Neuron (in vitro differentiated cells): ENCODE measurements at regions not wholly inside any gene's neighbourhood (a gene's known extent, or its start where the extent isn't known, plus 50 kb on each side); places are given as distances from the start of the nearest gene placed in this dataset.

Experiments used
- H2AFZ ChIP-seq: one replicate; pipeline ENCODE4 v1.6.1; 2013; ENCODE audit warnings: low read depth, mild to moderate bottlenecking, inconsistent platforms, low read length, moderate library complexity
- H3K27me3 ChIP-seq: one replicate; pipeline ENCODE4 v1.6.1; 2013; ENCODE audit warnings: low read length; ENCODE audit not compliant: insufficient read depth
- H3K36me3 ChIP-seq: one replicate; pipeline ENCODE4 v1.6.1; 2013; ENCODE audit warnings: low read length; ENCODE audit not compliant: insufficient read depth
- H3K4me1 ChIP-seq: one replicate; pipeline ENCODE4 v1.6.1; 2013; ENCODE audit warnings: low read length; ENCODE audit not compliant: insufficient read depth
- H3K4me3 ChIP-seq: 2 replicates; pipeline ENCODE4 v1.5.1; 2013; ENCODE audit warnings: mild to moderate bottlenecking, low read length, moderate library complexity
- H3K9me3 ChIP-seq: one replicate; pipeline ENCODE4 v1.6.1; 2013; ENCODE audit warnings: low read length

GRCh38 chr22:26990503-26991189 is 333.3 kb downstream of the MIAT start:
- H3K4me1 ChIP-seq = peaks cover 8% of the 10 kb centered on the region
- no peak overlapping the region for H3K4me3 ChIP-seq
- H3K9me3 ChIP-seq = no peaks in the 10 kb centered on the region
- H3K27me3 ChIP-seq = peaks cover 10% of the 10 kb centered on the region
- H2AFZ ChIP-seq = no peak overlapping the region
- no peaks in the 10 kb centered on the region for H3K36me3 ChIP-seq

GRCh38 chr22:26992556-26992955 is 335.2 kb downstream of the MIAT start:
- no peak overlapping the region for H3K4me3 ChIP-seq
- no peaks in the 10 kb centered on the region for H3K4me1 ChIP-seq
- no peaks in the 10 kb centered on the region for H3K36me3 ChIP-seq
- no peak overlapping the region for H2AFZ ChIP-seq
- H3K9me3 ChIP-seq = no peaks in the 10 kb centered on the region
- peaks cover 3% of the 10 kb centered on the region for H3K27me3 ChIP-seq

GRCh38 chr22:26993886-26994285 is 336.5 kb downstream of the MIAT start:
- Histone ChIP-seq H3K9me3 (no peaks in the 10 kb centered on the region), H3K36me3 (no peaks in the 10 kb centered on the region), H2AFZ (no peak overlapping the region), H3K4me3 (no peak overlapping the region), H3K4me1 (no peaks in the 10 kb centered on the region), H3K27me3 (peaks cover 3% of the 10 kb centered on the region)

- Histone ChIP-seq H3K36me3 (no peaks in the 10 kb centered on the region), H3K9me3 (no peaks in the 10 kb centered on the region), H3K4me3 (no peak overlapping the region), H3K4me1 (no peaks in the 10 kb centered on the region), H2AFZ (no peak overlapping the region), H3K27me3 (peaks cover 5% of the 10 kb centered on the region)
Measured at GRCh38 chr22:26994801-26995200, 337.4 kb downstream of the MIAT start.

GRCh38 chr22:26995235-26995634 is 337.8 kb downstream of the MIAT start:
- no peaks in the 10 kb centered on the region for H3K9me3 ChIP-seq

GRCh38 chr22:26996154-26996553 is 338.8 kb downstream of the MIAT start:
- Histone ChIP-seq H3K36me3 (no peaks in the 10 kb centered on the region), H3K27me3 (peaks cover 2% of the 10 kb centered on the region), H2AFZ (no peak overlapping the region), H3K9me3 (no peaks in the 10 kb centered on the region), H3K4me1 (no peaks in the 10 kb centered on the region), H3K4me3 (no peak overlapping the region)

More at GRCh38 chr22:26995235-26995634, 337.8 kb downstream of the MIAT start:
- H3K4me3 ChIP-seq = no peak overlapping the region
- peaks cover 4% of the 10 kb centered on the region for H3K27me3 ChIP-seq
- H2AFZ ChIP-seq = no peak overlapping the region
- H3K4me1 ChIP-seq = no peaks in the 10 kb centered on the region
- no peaks in the 10 kb centered on the region for H3K36me3 ChIP-seq

GRCh38 chr22:26998129-26998528 is 340.7 kb downstream of the MIAT start:
- no peaks in the 10 kb centered on the region for H3K36me3 ChIP-seq
- peaks cover 3% of the 10 kb centered on the region for H3K4me1 ChIP-seq
- no peaks in the 10 kb centered on the region for H3K9me3 ChIP-seq
- no peak overlapping the region for H3K4me3 ChIP-seq
- H2AFZ ChIP-seq = no peak overlapping the region
- H3K27me3 ChIP-seq = peaks cover 2% of the 10 kb centered on the region

GRCh38 chr22:26998716-26999115 is 341.3 kb downstream of the MIAT start:
- Histone ChIP-seq H2AFZ (no peak overlapping the region), H3K9me3 (no peaks in the 10 kb centered on the region), H3K4me3 (no peak overlapping the region), H3K4me1 (peaks cover 9% of the 10 kb centered on the region), H3K27me3 (peaks cover 2% of the 10 kb centered on the region), H3K36me3 (no peaks in the 10 kb centered on the region)

- Histone ChIP-seq H3K27me3 (peaks cover 2% of the 10 kb centered on the region), H3K4me1 (peaks cover 11% of the 10 kb centered on the region), H2AFZ (no peak overlapping the region), H3K9me3 (no peaks in the 10 kb centered on the region), H3K4me3 (no peak overlapping the region), H3K36me3 (no peaks in the 10 kb centered on the region)
Measured at GRCh38 chr22:27003297-27003696, 345.9 kb downstream of the MIAT start.

- Histone ChIP-seq H2AFZ (no peak overlapping the region), H3K27me3 (no peaks in the 10 kb centered on the region), H3K9me3 (no peaks in the 10 kb centered on the region), H3K4me1 (peaks cover 11% of the 10 kb centered on the region), H3K36me3 (no peaks in the 10 kb centered on the region), H3K4me3 (no peak overlapping the region)
Measured at GRCh38 chr22:27004434-27004833, 347.0 kb downstream of the MIAT start.

- Histone ChIP-seq H3K4me3 (no peak overlapping the region), H2AFZ (no peak overlapping the region), H3K27me3 (no peaks in the 10 kb centered on the region), H3K36me3 (no peaks in the 10 kb centered on the region), H3K4me1 (peaks cover 4% of the 10 kb centered on the region), H3K9me3 (no peaks in the 10 kb centered on the region)
Measured at GRCh38 chr22:27008454-27008853, 351.1 kb downstream of the MIAT start.

- no peak overlapping the region for H2AFZ ChIP-seq
- H3K36me3 ChIP-seq = no peaks in the 10 kb centered on the region
- H3K4me1 ChIP-seq = no peaks in the 10 kb centered on the region
- H3K9me3 ChIP-seq = no peaks in the 10 kb centered on the region
- H3K27me3 ChIP-seq = no peaks in the 10 kb centered on the region
- H3K4me3 ChIP-seq = no peak overlapping the region
Measured at GRCh38 chr22:27011133-27011532, 353.7 kb downstream of the MIAT start.

- Histone ChIP-seq H3K4me3 (no peak overlapping the region), H3K9me3 (no peaks in the 10 kb centered on the region), H2AFZ (no peak overlapping the region), H3K4me1 (no peaks in the 10 kb centered on the region), H3K36me3 (no peaks in the 10 kb centered on the region), H3K27me3 (no peaks in the 10 kb centered on the region)
Measured at GRCh38 chr22:27011717-27012116, 354.3 kb downstream of the MIAT start.

GRCh38 chr22:27019827-27020226 is 362.4 kb downstream of the MIAT start:
- Histone ChIP-seq H3K9me3 (no peaks in the 10 kb centered on the region), H3K4me3 (no peak overlapping the region), H3K4me1 (peaks cover 25% of the 10 kb centered on the region), H3K27me3 (no peaks in the 10 kb centered on the region), H2AFZ (no peak overlapping the region), H3K36me3 (no peaks in the 10 kb centered on the region)
